B cell (primary cell): ENCODE measurements at regions not wholly inside any gene's neighbourhood (a gene's known extent, or its start where the extent isn't known, plus 50 kb on each side); places are given as distances from the start of the nearest gene placed in this dataset.

ENCODE experiments used
- ATAC-seq: fragments of 200-7000 bp; cut with Tn5 transposase; one replicate; pipeline ENCODE4 v1.10.0; 2021; ENCODE audit warnings: low read depth, mild to moderate bottlenecking, moderate number of reproducible peaks, moderate library complexity
- CTCF ChIA-PET: fragments of 350-600 bp; sonication (Branson Sonifier 250); formaldehyde crosslinking; loops from one replicate; lab custom pipeline; 2021; ENCODE audit warnings: antibody characterized with exemption, inconsistent platforms; lab: Charles Lee
- POLR2A ChIA-PET: fragments of 350-600 bp; sonication (Branson Sonifier 250); formaldehyde crosslinking; loops from one replicate; lab custom pipeline; 2021; ENCODE audit warnings: antibody characterized with exemption; lab: Charles Lee
- DNase-seq: peaks from one replicate; pipeline ENCODE4 v3.0.0; 2013
- H2AFZ ChIP-seq: 2 replicates; pipeline ENCODE4 v1.6.1; 2012; ENCODE audit warnings: mild to moderate bottlenecking, low read depth, low read length; ENCODE audit not compliant: insufficient read depth, poor library complexity, severe bottlenecking
- H3K27ac ChIP-seq, 2 donors: 1 replicate in 1 of 2; 2 replicates in 1 of 2; pipeline ENCODE4 v1.5.1; 2012 to 2013; ENCODE audit warnings: low read length in 2 of 2, mild to moderate bottlenecking in 2 of 2, moderate library complexity in 1 of 2
- H3K27me3 ChIP-seq, 4 experiments: fragments of 200-600 bp in 1 of 4; sonication (generic) in 1 of 4; replicated peaks in 1 of 4; 1 replicate in 2 of 4; 2 replicates in 2 of 4; pipeline versions ENCODE4 v1.6.1 to v1.7.0; 2013 to 2016; ENCODE audit warnings: low read length in 3 of 4, mild to moderate bottlenecking in 2 of 4, mixed read lengths in 1 of 4, moderate library complexity in 1 of 4; ENCODE audit not compliant: insufficient read depth in 4 of 4, control insufficient read depth in 3 of 4; ENCODE audit errors: control extremely low read depth in 1 of 4
- H3K36me3 ChIP-seq, 2 experiments: replicated peaks in 1 of 2; 1 replicate in 1 of 2; 2 replicates in 1 of 2; pipeline versions ENCODE4 v1.6.1 to v1.7.1; 2013; ENCODE audit warnings: low read length in 1 of 2; ENCODE audit not compliant: insufficient read depth in 2 of 2, control insufficient read depth in 1 of 2; ENCODE audit errors: control extremely low read depth in 1 of 2, extremely low read depth in 1 of 2
- H3K4me1 ChIP-seq, 2 donors: fragments of 200-600 bp in 1 of 2; sonication (generic) in 1 of 2; 1 replicate in 1 of 2; 2 replicates in 1 of 2; pipeline versions ENCODE4 v1.5.1 to v1.6.1; 2013 to 2017; ENCODE audit warnings: low read length in 2 of 2; ENCODE audit not compliant: control insufficient read depth in 2 of 2, insufficient read depth in 2 of 2
- H3K4me2 ChIP-seq: replicated peaks from 2 replicates; pipeline ENCODE3; 2012; ENCODE audit warnings: mild to moderate bottlenecking, low read depth, low read length; ENCODE audit not compliant: poor library complexity, severe bottlenecking
- H3K4me3 ChIP-seq, 5 experiments: fragments of 200-600 bp in 1 of 5; sonication (generic) in 1 of 5; 1 replicate in 3 of 5; 2 replicates in 2 of 5; pipeline versions ENCODE4 v1.5.1 to v1.7.0; 2011 to 2016; ENCODE audit warnings: low read length in 4 of 5, mild to moderate bottlenecking in 4 of 5, low read depth in 2 of 5, control low read depth in 1 of 5, moderate library complexity in 1 of 5; ENCODE audit not compliant: insufficient read depth in 1 of 5; ENCODE audit errors: control extremely low read depth in 1 of 5, extremely low read depth in 1 of 5
- H3K79me2 ChIP-seq: fragments of 200-600 bp; sonication (generic); one replicate; pipeline ENCODE4 v1.6.0; 2016; ENCODE audit warnings: low read length; ENCODE audit not compliant: control insufficient read depth, insufficient read depth
- H3K9ac ChIP-seq: fragments of 200-600 bp; sonication (generic); 2 replicates; pipeline ENCODE4 v1.6.1; 2017; ENCODE audit warnings: mild to moderate bottlenecking, low read length, moderate library complexity
- H3K9me3 ChIP-seq, 3 donors: one replicate each; pipeline versions ENCODE4 v1.6.1 to v1.7.1; 2013; ENCODE audit warnings: low read length in 2 of 3; ENCODE audit not compliant: control insufficient read depth in 2 of 3, insufficient read depth in 1 of 3; ENCODE audit errors: control extremely low read depth in 1 of 3
- H4K20me1 ChIP-seq: 2 replicates; pipeline ENCODE4 v1.6.0; 2012; ENCODE audit warnings: mild to moderate bottlenecking, low read length; ENCODE audit not compliant: insufficient read depth, control insufficient read depth, poor library complexity, severe bottlenecking
- H3K27ac Mint-ChIP-seq: one replicate; pipeline ENCODE4 v1.8.0; 2021; ENCODE audit warnings: mixed read lengths
- H3K27me3 Mint-ChIP-seq: one replicate; pipeline ENCODE4 v1.8.0; 2021; ENCODE audit warnings: mixed read lengths
- H3K4me1 Mint-ChIP-seq: one replicate; pipeline ENCODE4 v1.8.0; 2021; ENCODE audit warnings: mixed read lengths
- H3K4me3 Mint-ChIP-seq: one replicate; pipeline ENCODE4 v1.8.0; 2021; ENCODE audit warnings: mixed read lengths
- H3K9me3 Mint-ChIP-seq: one replicate; pipeline ENCODE4 v1.8.0; 2022; ENCODE audit warnings: mixed read lengths; ENCODE audit not compliant: insufficient read depth
- EZH2 ChIP-seq: IDR thresholded peaks from 2 replicates; pipeline ENCODE4 v1.6.1; 2012; ENCODE audit warnings: borderline replicate concordance, low read depth, mild to moderate bottlenecking, moderate library complexity, low read length; ENCODE audit not compliant: insufficient read depth, poor library complexity, severe bottlenecking
- WGBS: methylation state at CpG from one replicate; pipeline ENCODE4 v1.1.5; 2013; ENCODE audit warnings: missing lambda C conversion rate; ENCODE audit not compliant: insufficient coverage; 5-methylcytosine and 5-hydroxymethylcytosine counted together
- intact Hi-C: fragments of 100-400 bp; cut with micrococcal nuclease; formaldehyde crosslinking; loops from one replicate; pipeline ENCODE4 v1.10.0; 2022
- TF ChIP-seq, protein P1 (sequence below): fragments of 200-600 bp; IDR thresholded peaks from one replicate; pipeline ENCODE4 v1.8.0; 2022; ENCODE audit warnings: antibody characterized with exemption, mild to moderate bottlenecking

DNA sequence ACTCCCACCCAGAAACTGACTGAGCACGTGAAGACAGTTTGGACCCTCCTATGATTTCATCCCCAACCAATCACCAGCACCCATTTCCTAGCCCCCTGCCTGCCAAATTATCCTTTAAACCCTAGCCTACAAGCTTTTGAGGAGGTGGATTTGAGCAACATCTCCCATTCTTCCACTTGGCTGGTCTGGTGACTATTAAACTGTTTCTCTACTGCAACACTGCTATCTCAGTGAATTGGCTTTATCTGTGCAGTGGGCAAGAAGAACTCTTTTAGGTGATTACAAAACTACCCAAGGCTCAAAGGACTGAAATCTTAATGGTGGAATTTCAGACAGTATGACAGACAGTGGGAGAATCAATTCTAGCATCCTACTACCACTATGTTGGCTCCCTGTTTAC is 57.6 kb downstream of the FOXB1 start:
- Histone ChIP-seq H3K9ac (no peak overlapping the region), H2AFZ (no peak overlapping the region), H3K9me3 (peaks cover 4 to 8% (median 8%) of the 10 kb centered on the region in 3 donors), H3K4me1 (no peaks in the 10 kb centered on the region), H3K4me3 (no peak overlapping the region), H3K4me2 (no peak overlapping the region), H3K79me2 (no peaks in the 10 kb centered on the region), H3K36me3 (no peaks in the 10 kb centered on the region), H4K20me1 (no peaks in the 10 kb centered on the region), H3K27me3 (peaks cover 0 to 4% (median 0%) of the 10 kb centered on the region in 4 experiments), H3K27ac (no peak overlapping the region)
- intact Hi-C loops: no loop called here
- POLR2A ChIA-PET: no interaction called here
- ATAC-seq (no peak), DNase-seq (no peak)
- Mint-ChIP-seq H3K27me3 (peaks cover 37% of the 10 kb centered on the region), H3K9me3 (peaks cover 13% of the 10 kb centered on the region), H3K4me3 (no peak overlapping the region), H3K27ac (no peak overlapping the region), H3K4me1 (no peaks in the 10 kb centered on the region)
- 38% methylated on average over 1 of the region's 1 CpG for WGBS
- TF ChIP-seq, protein P1, sequence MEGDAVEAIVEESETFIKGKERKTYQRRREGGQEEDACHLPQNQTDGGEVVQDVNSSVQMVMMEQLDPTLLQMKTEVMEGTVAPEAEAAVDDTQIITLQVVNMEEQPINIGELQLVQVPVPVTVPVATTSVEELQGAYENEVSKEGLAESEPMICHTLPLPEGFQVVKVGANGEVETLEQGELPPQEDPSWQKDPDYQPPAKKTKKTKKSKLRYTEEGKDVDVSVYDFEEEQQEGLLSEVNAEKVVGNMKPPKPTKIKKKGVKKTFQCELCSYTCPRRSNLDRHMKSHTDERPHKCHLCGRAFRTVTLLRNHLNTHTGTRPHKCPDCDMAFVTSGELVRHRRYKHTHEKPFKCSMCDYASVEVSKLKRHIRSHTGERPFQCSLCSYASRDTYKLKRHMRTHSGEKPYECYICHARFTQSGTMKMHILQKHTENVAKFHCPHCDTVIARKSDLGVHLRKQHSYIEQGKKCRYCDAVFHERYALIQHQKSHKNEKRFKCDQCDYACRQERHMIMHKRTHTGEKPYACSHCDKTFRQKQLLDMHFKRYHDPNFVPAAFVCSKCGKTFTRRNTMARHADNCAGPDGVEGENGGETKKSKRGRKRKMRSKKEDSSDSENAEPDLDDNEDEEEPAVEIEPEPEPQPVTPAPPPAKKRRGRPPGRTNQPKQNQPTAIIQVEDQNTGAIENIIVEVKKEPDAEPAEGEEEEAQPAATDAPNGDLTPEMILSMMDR: no peak
- TF ChIP-seq EZH2: no peak
- CTCF ChIA-PET: no interaction called here

DNA sequence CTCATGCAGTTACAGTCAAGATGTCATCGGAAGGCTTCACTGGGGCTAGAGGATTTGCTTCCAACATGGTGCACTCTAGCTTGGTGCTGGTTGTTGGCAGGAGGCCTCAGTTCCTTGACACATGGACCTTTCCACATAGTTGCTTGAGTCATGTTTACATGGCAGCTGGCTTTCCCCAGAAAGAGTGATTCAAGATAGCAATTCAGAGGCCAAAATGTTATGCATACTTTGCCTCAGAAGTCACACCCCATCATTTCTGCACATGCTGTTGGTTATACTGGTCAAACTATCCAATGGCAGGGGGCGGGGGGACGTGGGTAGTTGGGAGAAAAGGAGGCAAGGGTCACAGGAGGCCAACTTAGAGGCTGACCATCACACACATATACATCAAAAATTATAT is 58.7 kb downstream of the FOXB1 start:
- TF ChIP-seq EZH2: no peak
- H3K79me2 ChIP-seq: no peaks in the 10 kb centered on the region
- no peak overlapping the region for H3K27ac ChIP-seq
- H4K20me1 ChIP-seq: no peaks in the 10 kb centered on the region
- intact Hi-C loops: no loop called here
- peaks cover 0 to 4% (median 0%) of the 10 kb centered on the region in 4 experiments for H3K27me3 ChIP-seq
- DNase-seq: no peak
- H3K4me3 ChIP-seq: no peak overlapping the region
- CTCF ChIA-PET: no interaction called here
- Mint-ChIP-seq H3K4me1 (no peaks in the 10 kb centered on the region), H3K9me3 (peaks cover 13% of the 10 kb centered on the region), H3K27me3 (peaks cover 27% of the 10 kb centered on the region), H3K27ac (no peak overlapping the region), H3K4me3 (no peak overlapping the region)
- no peak overlapping the region for H3K4me2 ChIP-seq
- H2AFZ ChIP-seq: no peak overlapping the region
- H3K9me3 ChIP-seq: peaks cover 4 to 8% (median 8%) of the 10 kb centered on the region in 3 donors
- WGBS: 100% methylated on average over 1 of the region's 3 CpGs
- no peak for ATAC-seq
- POLR2A ChIA-PET: no interaction called here
- no peaks in the 10 kb centered on the region for H3K36me3 ChIP-seq
- H3K9ac ChIP-seq: no peak overlapping the region
- no peaks in the 10 kb centered on the region for H3K4me1 ChIP-seq
